ENCODE measurements at regions not wholly inside any gene's neighbourhood (a gene's known extent, or its start where the extent isn't known, plus 50 kb on each side); places are given as distances from the start of the nearest gene placed in this dataset.

GRCh38 chr7:156094350-156095146 lies 282.3 kb upstream of the SHH start:
- DNase-seq (ENCODE audit: extremely low spot score): no peak
- CTCF ChIA-PET: no interaction called here
- POLR2A ChIA-PET: no interaction called here
- TF ChIP-seq CTCF (IDR thresholded peaks at IDR 0.05; ENCODE audit: control extremely low read depth, extremely low read depth, low read depth, missing control alignments): no peak

- POLR2A ChIA-PET: no interaction called here
Measured at GRCh38 chr7:156092307-156092706, 280.0 kb upstream of the SHH start.

GRCh38 chr7:156091519-156092080 lies 279.3 kb upstream of the SHH start:
- ChIA-PET CTCF (no interaction called here), POLR2A (no interaction called here)
- DNase-seq (ENCODE audit: extremely low spot score): no peak
- TF ChIP-seq CTCF (IDR thresholded peaks at IDR 0.05; ENCODE audit: control extremely low read depth, extremely low read depth, low read depth, missing control alignments): no peak

More at GRCh38 chr7:156092307-156092706, 280.0 kb upstream of the SHH start:
- DNase-seq (ENCODE audit: extremely low spot score): no peak
- TF ChIP-seq CTCF (IDR thresholded peaks at IDR 0.05; ENCODE audit: control extremely low read depth, extremely low read depth, low read depth, missing control alignments): no peak
- CTCF ChIA-PET: no interaction called here

GRCh38 chr7:156090988-156091387 lies 278.7 kb upstream of the SHH start:
- POLR2A ChIA-PET: no interaction called here
- CTCF ChIA-PET: no interaction called here
- DNase-seq (ENCODE audit: extremely low spot score): no peak

GRCh38 chr7:156089222-156089621 lies 277.0 kb upstream of the SHH start:
- ChIA-PET CTCF (no interaction called here), POLR2A (no interaction called here)
- DNase-seq (ENCODE audit: extremely low spot score): no peak
- TF ChIP-seq CTCF (IDR thresholded peaks at IDR 0.05; ENCODE audit: control extremely low read depth, extremely low read depth, low read depth, missing control alignments): no peak

More at GRCh38 chr7:156090988-156091387, 278.7 kb upstream of the SHH start:
- no peak for TF ChIP-seq CTCF (IDR thresholded peaks at IDR 0.05; ENCODE audit: control extremely low read depth, extremely low read depth, low read depth, missing control alignments)

- TF ChIP-seq CTCF (IDR thresholded peaks at IDR 0.05; ENCODE audit: control extremely low read depth, extremely low read depth, low read depth, missing control alignments): no peak
- ChIA-PET CTCF (no interaction called here), POLR2A (no interaction called here)
- DNase-seq (ENCODE audit: extremely low spot score): no peak
Measured at GRCh38 chr7:156088115-156088514, 275.9 kb upstream of the SHH start.
